ENCODE measurements at regions not wholly inside any gene's neighbourhood (a gene's known extent, or its start where the extent isn't known, plus 50 kb on each side); places are given as distances from the start of the nearest gene placed in this dataset.

DNA sequence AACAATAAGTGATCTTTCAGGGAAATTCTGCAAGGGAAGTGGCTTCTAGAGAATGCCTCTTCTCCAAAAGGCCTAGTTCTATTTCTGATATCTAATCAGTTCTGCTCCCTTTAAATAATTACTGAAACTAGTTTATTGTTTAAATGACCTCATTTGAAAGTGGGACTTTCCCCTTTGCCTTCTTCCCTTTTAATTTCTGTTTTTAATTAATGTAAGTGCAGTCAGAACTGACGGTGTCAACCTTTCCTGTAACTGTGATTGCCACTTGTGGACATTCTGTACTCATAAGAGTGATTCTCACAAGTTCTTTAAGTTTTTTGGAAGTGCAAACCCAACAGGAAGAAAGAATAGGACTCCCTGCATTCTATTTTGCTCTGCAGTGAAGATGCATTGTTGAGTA is 265.3 kb upstream of the PLEKHG7 start:
- TF ChIP-seq POLR2A (IDR thresholded peaks at IDR 0.05), result no peak
- TF ChIP-seq, protein P1, sequence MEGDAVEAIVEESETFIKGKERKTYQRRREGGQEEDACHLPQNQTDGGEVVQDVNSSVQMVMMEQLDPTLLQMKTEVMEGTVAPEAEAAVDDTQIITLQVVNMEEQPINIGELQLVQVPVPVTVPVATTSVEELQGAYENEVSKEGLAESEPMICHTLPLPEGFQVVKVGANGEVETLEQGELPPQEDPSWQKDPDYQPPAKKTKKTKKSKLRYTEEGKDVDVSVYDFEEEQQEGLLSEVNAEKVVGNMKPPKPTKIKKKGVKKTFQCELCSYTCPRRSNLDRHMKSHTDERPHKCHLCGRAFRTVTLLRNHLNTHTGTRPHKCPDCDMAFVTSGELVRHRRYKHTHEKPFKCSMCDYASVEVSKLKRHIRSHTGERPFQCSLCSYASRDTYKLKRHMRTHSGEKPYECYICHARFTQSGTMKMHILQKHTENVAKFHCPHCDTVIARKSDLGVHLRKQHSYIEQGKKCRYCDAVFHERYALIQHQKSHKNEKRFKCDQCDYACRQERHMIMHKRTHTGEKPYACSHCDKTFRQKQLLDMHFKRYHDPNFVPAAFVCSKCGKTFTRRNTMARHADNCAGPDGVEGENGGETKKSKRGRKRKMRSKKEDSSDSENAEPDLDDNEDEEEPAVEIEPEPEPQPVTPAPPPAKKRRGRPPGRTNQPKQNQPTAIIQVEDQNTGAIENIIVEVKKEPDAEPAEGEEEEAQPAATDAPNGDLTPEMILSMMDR (IDR thresholded peaks at IDR 0.05), result no peak
